Activated CD4-positive, alpha-beta T cell treated with anti-CD3 and anti-CD28 coated beads, Interleukin-2, amount 50 U/mL, for 48 hours (primary cell): ENCODE measurements at regions not wholly inside any gene's neighbourhood (a gene's known extent, or its start where the extent isn't known, plus 50 kb on each side); places are given as distances from the start of the nearest gene placed in this dataset.
"Not testable (repeated sequence)": the region's sequence is repeated elsewhere in the genome, so short reads cannot be mapped to it uniquely, and the experiment has no call there.

Experiments used
- DNase-seq, 2 experiments: peaks; one replicate each; pipeline ENCODE4 v3.0.0-alpha.2; 2020

DNA sequence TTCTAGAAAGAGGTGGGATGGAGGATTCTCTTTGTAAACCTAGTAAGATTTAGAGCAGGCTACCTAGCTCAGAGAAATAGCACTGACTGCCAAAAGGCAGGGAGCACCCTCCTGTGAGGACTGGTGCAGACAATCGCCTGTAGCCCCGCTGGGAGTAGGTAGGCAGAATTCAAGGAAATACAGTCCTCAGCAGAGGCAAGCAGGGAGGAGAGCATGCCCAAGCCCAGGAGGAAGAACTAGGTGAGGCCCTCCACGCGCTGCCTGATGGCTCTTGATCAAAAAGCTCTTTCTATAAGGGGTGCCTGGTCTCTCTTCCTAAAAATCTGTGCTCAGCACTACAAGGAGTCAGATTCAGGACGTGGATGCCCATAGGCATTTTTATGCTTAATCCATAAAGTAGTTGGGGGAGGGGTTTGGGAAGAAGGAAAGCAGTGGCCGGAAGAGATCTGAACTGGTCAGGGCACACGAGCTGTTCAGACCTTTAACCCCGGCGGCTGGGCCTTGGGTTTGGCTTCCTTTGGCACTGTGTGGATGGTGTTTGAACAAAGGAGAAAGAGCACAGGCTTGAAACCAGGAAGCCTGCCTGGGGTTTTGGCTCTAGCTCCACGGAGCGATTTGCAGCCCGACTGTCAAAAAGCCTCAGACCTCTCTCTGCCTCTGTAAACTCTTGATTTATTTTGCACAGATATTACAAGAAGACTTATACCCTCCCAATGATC lies 320.6 kb downstream of the FOXO1 start:
- DNase-seq = no peak

- no peak for DNase-seq
These were observed 319.8 kb downstream of the FOXO1 start for GRCh38 chr13:40346592-40346991.

- DNase-seq = no peak
These were observed 318.3 kb downstream of the FOXO1 start for GRCh38 chr13:40348096-40348679.

DNA sequence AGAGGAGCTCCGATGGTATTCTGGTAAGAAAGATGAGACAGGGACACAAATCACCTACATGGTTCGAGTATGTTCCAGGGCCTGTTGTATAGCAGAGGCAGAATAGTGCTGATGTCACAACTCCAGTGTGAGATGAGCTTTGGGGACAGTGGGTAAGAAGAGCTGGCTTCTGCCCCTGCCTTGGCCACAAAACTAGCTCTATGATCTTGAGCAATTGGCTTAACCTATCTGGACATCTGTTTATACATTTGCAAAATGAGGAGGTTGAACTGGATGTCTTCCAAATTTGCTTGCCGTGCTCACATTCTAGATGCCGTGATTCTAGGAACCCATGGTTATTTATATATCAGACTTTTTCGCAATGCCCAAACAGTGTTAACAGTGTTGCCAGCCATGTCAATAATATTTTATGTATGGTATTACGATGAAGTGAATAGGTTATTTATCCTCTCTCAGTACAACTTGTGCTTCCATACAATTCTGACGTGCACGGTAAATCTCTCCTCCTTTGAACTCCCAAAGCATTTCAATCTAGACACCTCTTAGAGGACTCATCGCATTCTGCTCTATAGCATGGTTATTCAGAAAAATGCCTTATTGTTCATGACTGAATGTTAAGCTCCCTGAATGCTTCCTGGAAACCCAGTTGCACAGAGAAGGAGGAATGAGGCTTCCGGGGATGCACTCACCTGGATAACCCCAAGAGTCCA lies 316.0 kb downstream of the FOXO1 start:
- DNase-seq = no peak

DNA sequence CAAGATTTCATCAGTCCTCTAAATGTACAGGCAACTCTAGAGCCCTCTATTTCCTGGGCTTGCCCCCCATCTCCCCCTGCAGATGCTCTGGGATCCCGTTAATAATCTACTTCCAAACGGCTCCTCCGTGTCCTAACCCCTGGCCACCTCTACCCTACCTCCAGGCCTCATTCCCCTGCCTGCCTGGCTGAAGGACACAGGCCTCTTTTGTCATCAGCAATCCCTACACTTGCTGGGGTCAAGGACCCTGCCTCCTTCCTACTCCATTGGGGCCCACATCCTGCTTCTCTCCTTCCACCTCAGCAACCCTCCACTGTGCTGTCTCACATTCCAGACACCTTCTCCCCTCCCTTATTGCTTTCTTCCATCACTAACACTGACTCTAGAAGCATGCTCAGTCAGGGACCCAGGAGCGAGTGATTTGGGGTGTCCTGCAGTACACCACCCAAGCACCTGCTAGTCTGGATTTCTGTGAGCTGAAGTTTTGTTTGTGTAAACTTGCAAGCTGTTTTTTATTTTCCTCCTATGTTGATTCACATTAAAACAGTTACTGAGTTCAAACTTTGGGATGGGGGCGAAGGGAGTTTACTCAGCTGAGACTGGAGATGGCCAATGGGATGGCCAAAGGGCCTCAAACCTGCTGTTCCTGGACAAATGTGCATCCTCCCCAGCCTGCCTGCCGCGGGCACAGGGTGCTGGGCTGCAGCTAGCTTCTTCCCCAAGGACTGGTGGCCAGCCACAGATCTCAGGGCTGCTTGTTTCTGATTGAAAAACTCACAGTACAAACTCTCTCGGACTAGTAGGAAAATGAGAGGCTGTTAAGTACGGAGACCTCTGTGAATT lies 314.7 kb downstream of the FOXO1 start:
- DNase-seq = no peak

GRCh38 chr13:40352380-40352778 lies 314.1 kb downstream of the FOXO1 start:
- DNase-seq = no peak

DNA sequence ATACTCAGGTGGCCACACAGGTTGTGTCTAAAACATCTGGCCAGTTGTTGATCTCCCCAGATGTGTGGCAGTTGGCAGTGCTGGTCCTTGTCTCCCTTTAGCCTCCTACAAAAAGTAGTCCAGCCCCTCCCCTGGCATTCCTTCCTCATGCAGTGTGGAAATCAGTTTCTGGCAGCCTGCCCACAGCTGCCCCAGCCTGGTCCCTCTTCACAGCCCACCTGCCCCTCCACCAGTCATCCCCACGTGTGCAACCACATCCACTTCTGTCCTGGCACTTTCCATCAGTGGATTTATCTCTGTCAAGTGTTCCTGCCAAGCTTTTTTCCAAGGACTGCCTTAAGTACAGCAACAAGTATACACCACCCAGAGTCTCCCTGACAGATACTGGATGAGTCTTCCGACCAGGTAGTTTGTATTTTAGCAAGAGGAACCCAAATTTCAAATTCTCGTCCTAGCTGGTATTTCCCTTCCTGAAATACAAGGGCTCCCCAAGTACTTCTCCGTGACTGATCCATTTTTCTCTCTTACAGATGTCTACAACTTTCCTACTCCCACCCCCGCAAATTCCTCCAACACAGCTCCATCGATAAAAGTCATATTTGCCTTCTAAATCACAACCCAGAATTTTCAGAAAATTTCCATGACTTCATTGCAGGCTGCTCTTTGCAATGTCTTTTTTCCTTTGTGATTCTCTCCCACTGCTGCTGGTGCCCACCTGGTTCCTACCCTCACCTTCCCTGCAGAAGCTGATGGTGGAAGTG lies 313.5 kb downstream of the FOXO1 start:
- no peak for DNase-seq

DNA sequence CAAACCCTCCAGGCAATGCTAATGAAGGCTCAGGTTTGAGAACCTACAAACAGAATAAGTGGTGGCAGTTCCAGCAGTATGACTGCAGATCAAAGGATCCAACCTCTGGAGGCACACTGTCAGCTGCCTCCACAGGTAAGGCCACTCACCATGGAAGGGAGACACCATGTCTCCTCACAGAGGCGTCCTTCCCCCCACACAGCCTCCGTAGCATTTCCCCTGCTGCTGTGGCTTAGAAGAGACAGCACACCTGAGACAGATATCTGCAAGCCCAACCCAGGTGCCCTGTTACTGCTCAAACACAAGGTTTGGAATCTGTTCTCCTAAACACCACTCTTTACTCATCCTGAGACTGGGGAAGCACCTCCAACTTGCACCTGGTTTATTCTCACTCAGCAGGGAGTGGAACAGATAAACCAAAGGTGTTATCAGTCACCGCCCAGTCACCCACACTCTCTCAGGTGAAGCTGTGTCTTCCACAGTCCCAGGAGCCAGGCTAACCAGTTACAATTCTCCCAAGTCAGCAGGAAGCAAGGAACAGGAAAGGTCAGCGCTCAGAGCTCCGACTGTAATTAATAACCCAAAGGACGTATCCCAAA lies 311.2 kb downstream of the FOXO1 start:
- DNase-seq = no peak

DNA sequence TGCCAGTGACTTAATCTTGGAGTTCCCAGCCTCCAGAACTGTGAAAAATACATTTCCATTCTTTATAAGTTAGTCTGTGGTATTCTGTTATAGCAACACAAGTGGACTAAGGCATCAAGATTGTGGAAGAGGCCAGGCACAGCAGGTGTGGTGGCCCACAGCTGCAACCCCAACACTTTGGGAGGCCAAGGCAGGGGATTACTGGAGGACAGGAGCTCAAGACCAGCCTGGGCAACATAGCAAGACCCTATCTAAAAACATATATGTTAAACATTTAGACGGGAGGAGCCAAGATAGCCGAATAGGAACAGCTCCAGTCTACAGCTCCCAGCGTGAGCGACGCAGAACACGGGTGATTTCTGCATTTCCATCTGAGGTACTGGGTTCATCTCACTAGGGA lies 310.4 kb downstream of the FOXO1 start:
- no peak for DNase-seq

DNA sequence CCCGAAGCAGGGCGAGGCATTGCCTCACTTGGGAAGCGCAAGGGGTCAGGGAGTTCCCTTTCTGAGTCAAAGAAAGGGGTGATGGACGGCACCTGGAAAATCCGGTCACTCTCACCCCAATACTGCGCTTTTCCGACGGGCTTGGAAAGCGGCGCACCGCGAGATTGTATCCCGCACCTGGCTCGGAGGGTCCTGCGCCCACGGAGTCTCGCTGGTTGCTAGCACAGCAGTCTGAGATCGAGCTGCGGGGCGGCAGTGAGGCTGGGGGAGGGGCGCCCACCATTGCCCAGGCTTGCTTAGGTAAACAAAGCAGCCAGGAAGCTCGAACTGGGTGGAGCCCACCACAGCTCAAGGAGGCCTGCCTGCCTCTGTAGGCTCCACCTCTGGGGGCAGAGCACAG lies 310.0 kb downstream of the FOXO1 start:
- DNase-seq = not testable (repeated sequence)

GRCh38 chr13:40362502-40362901 lies 303.9 kb downstream of the FOXO1 start:
- DNase-seq = no peak

DNA sequence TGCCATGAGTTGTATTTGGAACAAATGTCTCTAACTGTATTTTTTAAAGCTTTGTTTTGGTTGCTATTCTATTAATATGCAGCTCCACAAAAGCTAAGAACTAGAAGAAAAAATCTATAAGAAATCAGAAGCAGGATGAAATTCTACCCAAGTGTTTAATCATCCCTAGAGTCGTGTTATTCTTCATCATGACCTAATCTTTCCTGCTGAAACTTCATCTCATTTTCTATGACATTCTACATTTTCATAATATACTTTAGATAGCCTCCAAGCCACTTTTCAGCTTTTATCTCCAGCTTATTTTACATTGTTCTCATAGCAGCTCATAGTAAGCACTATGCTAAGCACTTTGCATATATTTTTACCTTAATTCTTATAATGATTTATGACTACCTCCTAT lies 302.8 kb downstream of the FOXO1 start:
- DNase-seq = no peak

- DNase-seq = no peak
These were observed 300.3 kb downstream of the FOXO1 start for GRCh38 chr13:40366119-40366518.

- DNase-seq = no peak
These were observed 298.1 kb downstream of the FOXO1 start for GRCh38 chr13:40368127-40368891.

- DNase-seq = no peak
These were observed 295.8 kb downstream of the FOXO1 start for GRCh38 chr13:40370661-40371060.

DNA sequence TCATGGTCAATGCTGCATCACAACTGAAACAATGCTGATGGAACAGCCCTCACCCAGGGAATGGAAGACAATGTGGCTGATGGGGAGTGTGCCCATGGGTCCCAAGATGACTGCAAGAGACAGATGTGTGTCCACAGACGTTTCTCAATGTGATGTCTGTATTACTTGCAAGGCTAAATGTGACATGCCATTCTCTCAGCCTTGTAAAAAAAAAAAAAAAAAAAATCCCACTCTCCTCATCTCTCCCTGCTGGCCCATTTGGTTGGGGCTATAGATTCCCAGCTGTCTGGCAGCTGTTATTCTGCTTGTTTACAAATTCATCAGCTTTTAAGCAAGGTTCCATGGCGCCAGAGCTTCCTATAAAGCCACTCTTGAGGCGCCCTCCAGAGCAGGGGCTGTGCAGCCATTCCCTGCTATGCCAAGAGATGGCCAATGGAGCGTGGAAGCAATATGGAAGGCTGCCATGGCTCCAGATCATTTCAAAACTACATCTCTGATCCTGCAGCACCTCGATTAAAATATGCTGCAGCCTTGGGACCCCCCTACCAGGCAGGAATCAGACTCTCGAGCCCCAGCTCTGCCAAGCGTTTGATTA lies 294.8 kb downstream of the FOXO1 start:
- no peak for DNase-seq

DNA sequence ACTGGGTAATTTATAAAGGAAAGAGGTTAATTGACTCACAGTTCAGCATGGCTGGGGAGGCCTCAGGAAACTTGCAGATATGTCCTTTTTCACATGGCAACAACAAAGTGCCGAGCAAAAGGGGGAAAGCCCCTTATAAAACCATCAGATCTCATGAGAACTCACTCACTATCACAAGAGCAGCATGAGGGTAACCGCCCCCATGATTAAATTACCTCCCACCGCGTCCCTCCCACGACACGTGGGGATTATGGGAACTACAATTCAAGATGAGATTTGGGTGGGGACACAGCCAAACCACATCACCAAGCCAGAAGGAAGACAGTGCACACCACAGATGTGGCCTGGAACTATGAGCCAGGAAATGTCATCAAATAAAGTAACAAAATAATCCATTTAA lies 292.8 kb downstream of the FOXO1 start:
- DNase-seq = peak; percentile 58 to 69

GRCh38 chr13:40375489-40376171 lies 290.8 kb downstream of the FOXO1 start:
- no peak for DNase-seq

- DNase-seq = no peak
These were observed 290.1 kb downstream of the FOXO1 start for GRCh38 chr13:40376296-40376849.
